Naive B cell (primary cell): ENCODE measurements at regions not wholly inside any gene's neighbourhood (a gene's known extent, or its start where the extent isn't known, plus 50 kb on each side); places are given as distances from the start of the nearest gene placed in this dataset.

Experiments used
- ATAC-seq, 2 donors: fragments of 150-1000 bp; cut with Tn5 transposase; 2 replicates each; pipeline ENCODE4 v1.10.0; 2021; ENCODE audit warnings: low read depth in 2 of 2, mild to moderate bottlenecking in 2 of 2, moderate library complexity in 2 of 2
- DNase-seq: peaks from one replicate; pipeline ENCODE4 v3.0.0; 2022
- H3K27ac Mint-ChIP-seq, 6 donors: one replicate each; pipeline ENCODE4 v1.8.0; 2020 to 2022; ENCODE audit warnings: mild to moderate bottlenecking in 6 of 6, mixed read lengths in 6 of 6, moderate library complexity in 5 of 6, inconsistent platforms in 2 of 6
- H3K27me3 Mint-ChIP-seq, 3 donors: one replicate each; pipeline ENCODE4 v1.8.0; 2021 to 2022; ENCODE audit warnings: mixed read lengths in 3 of 3, mild to moderate bottlenecking in 1 of 3
- H3K36me3 Mint-ChIP-seq, 2 donors: one replicate each; pipeline ENCODE4 v1.8.0; 2020 to 2022; ENCODE audit warnings: mixed read lengths in 2 of 2, inconsistent platforms in 1 of 2, mild to moderate bottlenecking in 1 of 2
- H3K4me1 Mint-ChIP-seq, 3 donors: one replicate each; pipeline ENCODE4 v1.8.0; 2020 to 2022; ENCODE audit warnings: mixed read lengths in 3 of 3, inconsistent platforms in 1 of 3, mild to moderate bottlenecking in 1 of 3, moderate library complexity in 1 of 3
- H3K4me3 Mint-ChIP-seq, 8 donors: one replicate each; pipeline ENCODE4 v1.8.0; 2020 to 2022; ENCODE audit warnings: mild to moderate bottlenecking in 8 of 8, mixed read lengths in 8 of 8, moderate library complexity in 8 of 8, inconsistent platforms in 2 of 8
- H3K9me3 Mint-ChIP-seq, 7 donors: one replicate each; pipeline ENCODE4 v1.8.0; 2020 to 2022; ENCODE audit warnings: mixed read lengths in 7 of 7, mild to moderate bottlenecking in 5 of 7, inconsistent platforms in 2 of 7, moderate library complexity in 1 of 7

DNA sequence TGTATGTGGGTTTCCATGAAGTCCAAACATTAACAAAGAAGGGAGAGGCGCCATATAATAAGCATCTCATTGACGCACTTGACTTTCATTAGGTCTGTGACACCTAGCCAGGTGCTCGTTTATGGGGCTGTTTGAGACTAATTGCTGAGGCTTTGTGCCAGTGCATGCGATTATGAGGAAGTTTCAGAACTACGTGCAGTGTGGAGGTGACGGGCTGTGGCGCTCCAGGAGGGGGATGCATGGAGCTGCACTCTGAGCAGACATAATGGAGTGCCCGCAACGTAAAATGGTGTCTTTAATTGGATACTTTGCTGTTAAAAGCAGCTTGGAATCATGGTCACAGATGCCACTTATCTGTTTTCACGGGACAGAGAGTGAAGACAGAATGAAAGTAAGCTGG lies 223.2 kb downstream of the FGF9 start:
- ATAC-seq (no peak), DNase-seq (no peak)
- Mint-ChIP-seq H3K4me3 (no peak overlapping the region), H3K27me3 (peaks cover 0 to 10% (median 5%) of the 10 kb centered on the region in 3 donors), H3K9me3 (no peaks in the 10 kb centered on the region), H3K4me1 (peaks cover 0 to 5% (median 0%) of the 10 kb centered on the region in 3 donors), H3K36me3 (no peaks in the 10 kb centered on the region), H3K27ac (peak overlapping the region in 1 of 6 donors; percentile 78)

DNA sequence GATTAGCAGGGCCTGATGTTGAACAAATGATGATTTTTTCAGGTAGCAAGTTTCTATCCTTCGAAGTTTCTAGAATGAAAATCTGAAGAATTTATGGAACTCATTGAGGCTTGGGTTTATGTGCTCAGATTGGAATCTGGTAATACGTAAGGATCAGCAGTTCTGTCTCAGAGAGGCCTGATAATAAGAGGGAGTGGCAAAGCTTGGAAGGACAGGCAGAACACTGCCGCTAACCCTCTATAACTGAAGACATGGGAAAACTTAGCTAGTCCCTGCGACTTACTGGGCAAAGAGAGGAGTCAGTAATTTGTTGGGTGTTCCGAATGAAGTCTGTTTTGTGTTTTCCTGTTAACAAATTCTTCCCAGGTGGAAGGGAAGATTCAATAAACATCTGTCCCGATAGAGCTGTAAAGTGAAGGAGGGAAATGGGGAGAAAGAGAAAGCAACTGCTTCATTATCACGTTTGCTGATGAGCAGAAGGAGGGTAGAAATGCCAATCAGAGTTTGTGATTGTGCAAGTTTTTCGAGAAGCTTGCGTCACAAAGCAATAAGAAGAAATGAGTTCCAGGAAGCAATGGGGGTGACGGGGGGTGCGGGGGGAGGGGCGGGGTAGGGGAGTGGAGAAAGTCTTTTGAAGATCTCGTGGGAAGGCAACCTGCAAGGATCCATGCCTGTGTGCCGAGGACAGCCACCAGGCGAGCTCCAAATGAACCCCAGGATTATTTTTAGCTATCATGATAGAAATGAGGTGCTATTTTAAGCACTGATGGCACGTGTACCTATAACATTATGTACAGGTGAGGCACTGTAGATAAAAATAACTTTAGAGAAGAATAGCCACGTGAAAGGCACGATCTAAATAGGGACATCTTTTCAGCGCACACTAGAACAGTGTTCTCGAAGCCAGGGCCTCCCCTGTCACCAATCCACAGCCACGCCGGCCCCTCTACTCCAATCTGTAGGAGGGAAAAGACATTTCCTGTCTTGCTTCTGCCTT lies 224.1 kb downstream of the FGF9 start:
- H3K9me3 Mint-ChIP-seq: no peaks in the 10 kb centered on the region

DNA sequence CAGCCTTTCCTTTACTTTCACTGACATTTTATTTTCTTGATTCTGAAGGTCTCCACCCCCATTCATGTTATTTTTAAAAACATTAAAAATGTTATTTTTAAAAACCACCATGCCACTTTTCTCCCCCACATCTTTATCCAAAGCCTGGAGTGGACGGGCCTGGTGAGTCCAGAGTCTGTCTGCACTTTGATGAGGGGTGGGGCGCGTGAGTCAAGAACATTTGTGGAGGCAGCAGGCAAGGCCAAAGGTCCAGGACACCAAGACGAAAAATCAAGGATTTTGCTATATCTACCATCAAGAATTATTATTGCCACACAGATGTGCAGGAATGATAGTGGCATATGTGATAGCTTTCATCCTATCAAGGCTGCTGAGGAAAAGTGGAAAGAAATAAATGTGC lies 224.9 kb downstream of the FGF9 start:
- Mint-ChIP-seq H3K4me1 (peaks cover 0 to 5% (median 0%) of the 10 kb centered on the region in 3 donors), H3K27me3 (peaks cover 0 to 10% (median 5%) of the 10 kb centered on the region in 3 donors), H3K36me3 (no peaks in the 10 kb centered on the region), H3K9me3 (no peaks in the 10 kb centered on the region), H3K27ac (no peak overlapping the region), H3K4me3 (no peak overlapping the region)
- ATAC-seq (no peak), DNase-seq (no peak)

More for the DNA sequence above, 224.1 kb downstream of the FGF9 start:
- Mint-ChIP-seq H3K4me3 (no peak overlapping the region), H3K36me3 (no peaks in the 10 kb centered on the region), H3K4me1 (peaks cover 0 to 5% (median 0%) of the 10 kb centered on the region in 3 donors), H3K27me3 (peaks cover 0 to 10% (median 5%) of the 10 kb centered on the region in 3 donors), H3K27ac (no peak overlapping the region)
- DNase-seq (no peak), ATAC-seq (no peak)

- DNase-seq (no peak), ATAC-seq (no peak)
- peaks cover 0 to 5% (median 0%) of the 10 kb centered on the region in 3 donors for H3K4me1 Mint-ChIP-seq
- H3K4me3 Mint-ChIP-seq: no peak overlapping the region
- peak overlapping the region in 1 of 6 donors; percentile 33 for H3K27ac Mint-ChIP-seq
- H3K36me3 Mint-ChIP-seq: no peaks in the 10 kb centered on the region
- H3K27me3 Mint-ChIP-seq: peaks cover 3 to 10% (median 5%) of the 10 kb centered on the region in 3 donors
- H3K9me3 Mint-ChIP-seq: no peaks in the 10 kb centered on the region
These were observed 226.3 kb downstream of the FGF9 start for GRCh38 chr13:21897161-21897560.

DNA sequence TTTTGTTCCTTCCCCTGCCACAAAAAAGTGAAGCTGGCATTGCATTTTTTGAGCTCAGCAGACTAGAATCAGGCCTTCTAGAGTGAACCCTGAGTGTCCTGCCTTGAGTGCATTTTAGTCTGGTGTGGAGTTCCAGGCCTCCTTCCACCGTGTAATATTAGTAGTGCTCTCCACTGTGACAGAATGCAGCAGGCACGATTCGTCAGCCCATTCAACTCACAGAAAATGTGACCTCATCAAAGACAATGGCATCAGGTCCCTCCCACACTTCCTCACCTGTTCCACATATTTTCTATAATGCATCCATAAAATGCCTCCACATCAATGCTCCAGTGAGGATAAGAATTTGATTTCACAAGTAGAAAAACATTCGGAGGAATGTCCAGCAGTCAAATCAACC lies 227.6 kb downstream of the FGF9 start:
- ATAC-seq (no peak), DNase-seq (no peak)
- Mint-ChIP-seq H3K9me3 (no peaks in the 10 kb centered on the region), H3K27ac (no peak overlapping the region), H3K27me3 (peaks cover 7 to 10% (median 10%) of the 10 kb centered on the region in 3 donors), H3K4me1 (peaks cover 0 to 5% (median 0%) of the 10 kb centered on the region in 3 donors), H3K4me3 (no peak overlapping the region), H3K36me3 (no peaks in the 10 kb centered on the region)

GRCh38 chr13:21898945-21899344 lies 228.1 kb downstream of the FGF9 start:
- H3K36me3 Mint-ChIP-seq: no peaks in the 10 kb centered on the region
- peaks cover 7 to 10% (median 9%) of the 10 kb centered on the region in 3 donors for H3K27me3 Mint-ChIP-seq
- DNase-seq (no peak), ATAC-seq (no peak)
- H3K4me1 Mint-ChIP-seq: peaks cover 0 to 5% (median 0%) of the 10 kb centered on the region in 3 donors
- no peak overlapping the region for H3K4me3 Mint-ChIP-seq
- no peak overlapping the region for H3K27ac Mint-ChIP-seq
- H3K9me3 Mint-ChIP-seq: no peaks in the 10 kb centered on the region

- DNase-seq (no peak), ATAC-seq (no peak)
- peaks cover 4 to 7% (median 6%) of the 10 kb centered on the region in 3 donors for H3K27me3 Mint-ChIP-seq
- no peaks in the 10 kb centered on the region for H3K9me3 Mint-ChIP-seq
- no peak overlapping the region for H3K27ac Mint-ChIP-seq
- H3K36me3 Mint-ChIP-seq: no peaks in the 10 kb centered on the region
- H3K4me3 Mint-ChIP-seq: no peak overlapping the region
- H3K4me1 Mint-ChIP-seq: no peaks in the 10 kb centered on the region
These were observed 230.5 kb downstream of the FGF9 start for GRCh38 chr13:21901336-21901735.

DNA sequence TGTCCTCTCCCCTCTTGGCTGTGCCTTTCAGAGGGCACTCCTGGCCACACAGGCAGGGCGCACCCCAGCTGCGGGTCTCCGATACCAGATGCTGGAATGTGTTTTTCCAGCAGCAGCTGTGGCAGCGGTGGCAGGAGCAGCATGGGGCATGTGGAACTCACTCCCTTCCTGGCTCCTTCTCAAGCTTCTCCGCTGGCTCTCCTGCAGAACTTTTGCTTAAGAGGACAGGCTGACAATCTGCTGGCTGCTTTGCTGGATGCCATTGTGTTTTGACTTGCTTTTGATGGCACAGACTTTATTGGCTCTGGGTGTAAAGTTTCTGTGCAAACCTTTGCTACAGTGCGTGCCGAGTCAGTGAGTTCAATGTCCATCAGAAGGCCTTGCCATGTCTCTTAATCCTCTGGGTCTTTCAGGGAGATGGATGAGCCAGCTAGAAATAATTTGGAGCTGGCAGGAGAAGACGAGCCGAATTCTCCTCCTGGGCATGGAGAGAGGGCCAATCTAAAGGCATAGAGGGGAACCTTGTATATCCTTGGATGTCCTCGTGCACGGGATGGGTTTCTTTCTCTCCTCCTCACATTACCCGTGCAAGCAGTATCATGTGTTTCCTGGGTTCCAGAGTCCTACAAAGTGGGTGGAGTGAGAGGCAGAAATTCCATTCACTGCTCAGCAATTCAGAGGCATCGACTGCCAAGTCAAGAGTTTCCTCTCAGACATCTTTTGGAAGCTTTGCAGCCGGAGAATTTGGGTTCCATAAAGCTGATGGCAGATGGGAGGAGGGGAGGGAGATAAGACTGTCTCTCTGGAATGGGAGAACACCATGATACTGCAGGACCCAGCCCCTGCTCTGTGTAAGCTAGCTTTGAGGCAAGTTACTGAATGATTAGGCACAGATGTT lies 231.2 kb downstream of the FGF9 start:
- no peak for DNase-seq
- Mint-ChIP-seq H3K9me3 (no peaks in the 10 kb centered on the region), H3K36me3 (no peaks in the 10 kb centered on the region), H3K4me3 (no peak overlapping the region), H3K27ac (peak overlapping the region in 1 of 6 donors; percentile 80), H3K27me3 (peaks cover 4 to 7% (median 6%) of the 10 kb centered on the region in 3 donors), H3K4me1 (no peaks in the 10 kb centered on the region)
- ATAC-seq: no peak

DNA sequence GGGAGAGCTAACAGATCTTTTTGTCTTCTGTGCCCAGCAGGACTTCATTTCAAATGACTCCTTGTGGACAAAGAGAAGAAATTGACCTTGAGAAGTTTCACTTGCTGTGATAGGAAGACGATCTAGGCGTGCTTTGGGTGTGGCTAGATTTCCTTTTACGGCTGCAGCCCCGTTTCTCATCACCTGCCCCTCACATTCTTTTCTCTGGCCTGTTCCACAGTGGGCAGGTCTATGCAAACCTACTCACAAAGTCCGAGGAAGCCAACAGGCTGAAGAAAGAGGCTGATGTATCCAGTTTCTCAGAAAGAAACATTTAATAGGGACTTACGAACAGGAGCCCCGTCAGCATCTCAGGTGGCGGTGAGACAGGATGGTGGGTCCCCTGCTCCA lies 231.8 kb downstream of the FGF9 start:
- H3K27me3 Mint-ChIP-seq: peaks cover under 1 to 7% (median 6%) of the 10 kb centered on the region in 3 donors
- no peaks in the 10 kb centered on the region for H3K9me3 Mint-ChIP-seq
- no peaks in the 10 kb centered on the region for H3K36me3 Mint-ChIP-seq
- H3K4me3 Mint-ChIP-seq: no peak overlapping the region
- ATAC-seq (no peak), DNase-seq (no peak)
- H3K4me1 Mint-ChIP-seq: no peaks in the 10 kb centered on the region
- H3K27ac Mint-ChIP-seq: no peak overlapping the region

- Mint-ChIP-seq H3K9me3 (no peaks in the 10 kb centered on the region), H3K4me3 (peak overlapping the region in 1 of 8 donors; percentile 31), H3K27ac (no peak overlapping the region), H3K36me3 (no peaks in the 10 kb centered on the region), H3K4me1 (no peaks in the 10 kb centered on the region), H3K27me3 (peaks cover 0 to 11% (median 7%) of the 10 kb centered on the region in 3 donors)
- DNase-seq (no peak), ATAC-seq (no peak)
These were observed 234.6 kb downstream of the FGF9 start for GRCh38 chr13:21905486-21905885.

DNA sequence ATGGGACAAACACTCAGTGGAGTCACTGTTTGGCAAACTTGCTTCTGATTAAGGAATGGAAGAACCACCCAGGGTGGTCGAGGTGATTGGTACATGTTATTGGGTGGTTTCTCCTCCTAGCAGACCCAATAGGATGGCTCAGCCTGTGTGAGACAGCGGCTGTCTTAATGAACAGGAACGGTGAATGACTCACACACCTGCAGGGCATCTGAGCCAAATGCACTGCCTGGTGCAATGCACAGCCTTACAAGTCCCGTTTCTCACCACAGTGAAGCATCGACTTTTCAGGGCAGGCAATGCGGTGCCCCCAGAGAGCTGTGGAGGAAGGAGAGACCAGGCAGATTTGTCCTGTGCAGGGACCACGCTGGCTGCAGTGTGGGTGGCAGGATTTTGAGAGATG lies 238.5 kb downstream of the FGF9 start:
- Mint-ChIP-seq H3K36me3 (no peaks in the 10 kb centered on the region), H3K4me1 (no peaks in the 10 kb centered on the region), H3K9me3 (no peaks in the 10 kb centered on the region), H3K27ac (peak overlapping the region in 1 of 6 donors; percentile 2), H3K4me3 (no peak overlapping the region), H3K27me3 (peaks cover 0 to 5% (median 0%) of the 10 kb centered on the region in 3 donors)
- ATAC-seq: no peak
- no peak for DNase-seq

- H3K27me3 Mint-ChIP-seq: peaks cover 0 to 5% (median 0%) of the 10 kb centered on the region in 3 donors
- H3K4me3 Mint-ChIP-seq: no peak overlapping the region
- H3K4me1 Mint-ChIP-seq: no peaks in the 10 kb centered on the region
- H3K27ac Mint-ChIP-seq: no peak overlapping the region
- ATAC-seq (no peak), DNase-seq (no peak)
- H3K36me3 Mint-ChIP-seq: no peaks in the 10 kb centered on the region
- no peaks in the 10 kb centered on the region for H3K9me3 Mint-ChIP-seq
These were observed 239.7 kb downstream of the FGF9 start for GRCh38 chr13:21910546-21910945.

GRCh38 chr13:21911646-21912298 lies 240.9 kb downstream of the FGF9 start:
- H3K27ac Mint-ChIP-seq: peak overlapping the region in 2 of 6 donors; percentile 25 to 49
- no peaks in the 10 kb centered on the region for H3K4me1 Mint-ChIP-seq
- no peaks in the 10 kb centered on the region for H3K36me3 Mint-ChIP-seq
- ATAC-seq (no peak), DNase-seq (no peak)
- H3K4me3 Mint-ChIP-seq: peak overlapping the region in 1 of 8 donors; percentile 37
- H3K27me3 Mint-ChIP-seq: peaks cover 0 to 5% (median 0%) of the 10 kb centered on the region in 3 donors
- H3K9me3 Mint-ChIP-seq: no peaks in the 10 kb centered on the region
